A549 (cell line): ENCODE measurements at regions not wholly inside any gene's neighbourhood (a gene's known extent, or its start where the extent isn't known, plus 50 kb on each side); places are given as distances from the start of the nearest gene placed in this dataset.

Experiments used
- ATAC-seq, 2 experiments: fragments of 200-7000 bp in 1 of 2; fragments of >200 bp in 1 of 2; cut with Nextera tagmentation in 1 of 2; cut with Tn5 transposase in 1 of 2; 3 replicates each; pipeline versions ENCODE4 v1.8.0 to v1.9.1; 2018 to 2020; ENCODE audit warnings: mild to moderate bottlenecking in 1 of 2, moderate library complexity in 1 of 2
- CTCF ChIA-PET: fragments of 300-600 bp; sonication (Branson Sonifier 250); formaldehyde crosslinking; extraction: SDS; loops from one replicate; lab custom pipeline; 2021; ENCODE audit warnings: antibody characterized with exemption, inconsistent platforms; lab: Yijun Ruan, JAX
- POLR2A ChIA-PET: fragments of 350-600 bp; formaldehyde crosslinking; extraction: SDS; loops from one replicate; lab custom pipeline; 2021; ENCODE audit warnings: antibody characterized with exemption, inconsistent platforms; lab: Yijun Ruan, JAX
- DNase-seq, 2 experiments: peaks; one replicate each; pipeline versions ENCODE4 v3.0.0 to v3.0.0-alpha.2; 2011 to 2016; ENCODE audit warnings: low read depth in 1 of 2, low spot score in 1 of 2
- FAIRE-seq: peaks from 2 replicates; lab custom pipeline; 2011; peaks lifted over from hg19 to GRCh38; lab: Jason Lieb, UNC
- H3K27ac ChIP-seq, 2 experiments: fragments of >200 bp; sonication (Bioruptor Twin); formaldehyde crosslinking; 3 replicates each; pipeline ENCODE4 v1.5.1; 2016 to 2017
- H3K4me1 ChIP-seq: fragments of >200 bp; sonication (Bioruptor Twin); formaldehyde crosslinking; 3 replicates; pipeline ENCODE4 v1.6.1; 2016
- H3K4me2 ChIP-seq: fragments of >200 bp; sonication (Bioruptor Twin); formaldehyde crosslinking; 3 replicates; pipeline ENCODE4 v1.6.1; 2016
- H3K4me3 ChIP-seq: fragments of >200 bp; sonication (Bioruptor Twin); formaldehyde crosslinking; 3 replicates; pipeline ENCODE4 v1.5.1; 2016
- H3K9me3 ChIP-seq: fragments of >200 bp; sonication (Bioruptor Twin); formaldehyde crosslinking; 3 replicates; pipeline ENCODE4 v1.6.1; 2016
- BCL3 ChIP-seq: fragments of >200 bp; sonication (Bioruptor Twin); formaldehyde crosslinking; IDR thresholded peaks from 3 replicates; pipeline ENCODE4 v1.6.1; 2016
- CBX8 ChIP-seq: fragments of 200-600 bp; sonication (generic); IDR thresholded peaks from 2 replicates; pipeline ENCODE4 v1.6.1; 2016
- CHD4 ChIP-seq: fragments of 200-600 bp; sonication (generic); IDR thresholded peaks from 2 replicates; pipeline ENCODE4 v1.6.1; 2016; ENCODE audit warnings: antibody characterized with exemption, mild to moderate bottlenecking, borderline replicate concordance
- E2F6 ChIP-seq: IDR thresholded peaks from 2 replicates; pipeline ENCODE4 v1.6.1; 2012; ENCODE audit warnings: low read depth, borderline replicate concordance
- EHMT2 ChIP-seq: fragments of 200-600 bp; sonication (generic); IDR thresholded peaks from 2 replicates; pipeline ENCODE4 v1.6.1; 2016; ENCODE audit warnings: antibody characterized with exemption, low read depth, mild to moderate bottlenecking, moderate library complexity
- FOSB ChIP-seq: fragments of 250-450 bp; sonication (Bioruptor Pico); IDR thresholded peaks from 2 replicates; pipeline ENCODE4 v1.5.0; 2020; ENCODE audit warnings: mild to moderate bottlenecking, moderate library complexity
- FOXS1 ChIP-seq: fragments of 250-450 bp; sonication (Bioruptor Pico); IDR thresholded peaks from 2 replicates; pipeline ENCODE4 v1.5.0; 2020; ENCODE audit warnings: mild to moderate bottlenecking, moderate library complexity
- GATA3 ChIP-seq: IDR thresholded peaks from 2 replicates; pipeline ENCODE4 v1.6.1; 2012; ENCODE audit warnings: borderline replicate concordance
- HEYL ChIP-seq: fragments of 250-450 bp; sonication (Bioruptor Pico); IDR thresholded peaks from 2 replicates; pipeline ENCODE4 v1.8.0; 2021; ENCODE audit warnings: mild to moderate bottlenecking, moderate library complexity
- HMGXB4 ChIP-seq: fragments of 250-450 bp; sonication (Bioruptor Pico); IDR thresholded peaks from 2 replicates; pipeline ENCODE4 v1.5.0; 2021; ENCODE audit warnings: mild to moderate bottlenecking, moderate library complexity, borderline replicate concordance
- HOXA7 ChIP-seq: fragments of 250-450 bp; sonication (Bioruptor Pico); IDR thresholded peaks from 2 replicates; pipeline ENCODE4 v1.5.0; 2020; ENCODE audit warnings: mild to moderate bottlenecking, moderate library complexity
- HOXB13 ChIP-seq: fragments of 250-450 bp; sonication (Bioruptor Pico); IDR thresholded peaks from 2 replicates; pipeline ENCODE4 v1.5.0; 2020; ENCODE audit warnings: low read depth, mild to moderate bottlenecking, moderate library complexity
- JUNB ChIP-seq: fragments of >200 bp; sonication (Bioruptor Twin); formaldehyde crosslinking; IDR thresholded peaks from 2 replicates; pipeline ENCODE4 v1.6.1; 2016
- NFE2L2 ChIP-seq: fragments of 150-350 bp; conservative IDR thresholded peaks from 2 replicates; pipeline ENCODE4 v1.6.1; 2014; ENCODE audit warnings: low read length
- REST ChIP-seq: fragments of 200-600 bp; sonication (generic); IDR thresholded peaks from 2 replicates; pipeline ENCODE4 v1.6.1; 2016; ENCODE audit warnings: antibody characterized with exemption, mild to moderate bottlenecking, moderate library complexity
- RNF2 ChIP-seq: fragments of 200-600 bp; sonication (generic); IDR thresholded peaks from 2 replicates; pipeline ENCODE4 v1.6.1; 2016; ENCODE audit warnings: low read depth, mild to moderate bottlenecking, antibody characterized with exemption, moderate library complexity, borderline replicate concordance
- TFCP2L1 ChIP-seq: fragments of 250-450 bp; sonication (Bioruptor Pico); IDR thresholded peaks from 2 replicates; pipeline ENCODE4 v1.5.0; 2021; ENCODE audit warnings: mild to moderate bottlenecking
- USF2 ChIP-seq: fragments of 450-650 bp; IDR thresholded peaks from 2 replicates; pipeline ENCODE4 v1.6.1; 2014; ENCODE audit warnings: antibody characterized with exemption
- WGBS: methylation state at CpG from one replicate; pipeline ENCODE4 v1.1.6; 2017; ENCODE audit errors: missing lambda C conversion rate; 5-methylcytosine and 5-hydroxymethylcytosine counted together

- POLR2A ChIA-PET: no interaction called here
These were observed 155.5 kb upstream of the EPB41L4A start for GRCh38 chr5:112574536-112574935.

GRCh38 chr5:112576298-112576925 lies 157.3 kb upstream of the EPB41L4A start:
- ATAC-seq (no peak), DNase-seq (no peak), FAIRE-seq (no peak)
- ChIA-PET CTCF (no interaction called here), POLR2A (interaction anchor here (0.6 kb wide), 1 partner anchor 289 kb away, joined by 4 read pairs; no protein-coding TSS in a partner anchor)
- Histone ChIP-seq H3K4me3 (no peak overlapping the region), H3K4me1 (no peaks in the 10 kb centered on the region), H3K27ac (no peak overlapping the region), H3K9me3 (no peaks in the 10 kb centered on the region), H3K4me2 (no peak overlapping the region)
- WGBS: 54% methylated on average over 3 of the region's 3 CpGs
- TF ChIP-seq JUNB (no peak), HOXA7 (CRISPR knock-in tag) (no peak), EHMT2 (no peak), FOSB (no peak), FOXS1 (CRISPR knock-in tag) (no peak), HOXB13 (CRISPR knock-in tag) (no peak), HEYL (CRISPR knock-in tag) (no peak), BCL3 (no peak), E2F6 (no peak), NFE2L2 (no peak), CBX8 (no peak), RNF2 (no peak), HMGXB4 (CRISPR knock-in tag) (no peak), CHD4 (no peak), REST (no peak)

More at GRCh38 chr5:112574536-112574935, 155.5 kb upstream of the EPB41L4A start:
- CTCF ChIA-PET: no interaction called here
- no peak overlapping the region for H3K4me3 ChIP-seq
- FAIRE-seq (no peak), DNase-seq (no peak), ATAC-seq (no peak)
- 78% methylated on average over 3 of the region's 3 CpGs for WGBS
- H3K4me2 ChIP-seq: no peak overlapping the region
- no peaks in the 10 kb centered on the region for H3K4me1 ChIP-seq
- no peak overlapping the region for H3K27ac ChIP-seq
- no peak for TF ChIP-seq TFCP2L1
- TF ChIP-seq RNF2: no peak
- TF ChIP-seq FOXS1 (CRISPR knock-in tag): no peak
- no peak for TF ChIP-seq GATA3
- no peak for TF ChIP-seq REST
- TF ChIP-seq USF2: no peak
- H3K9me3 ChIP-seq: no peaks in the 10 kb centered on the region
